HG02588 (cell line): ENCODE measurements at regions not wholly inside any gene's neighbourhood (a gene's known extent, or its start where the extent isn't known, plus 50 kb on each side); places are given as distances from the start of the nearest gene placed in this dataset.
"Not testable (repeated sequence)": the region's sequence is repeated elsewhere in the genome, so short reads cannot be mapped to it uniquely, and the experiment has no call there.

Source experiments
- ATAC-seq: cut with Tn5 transposase; IDR thresholded peaks from one replicate; pipeline ENCODE4 v1.9.1; 2021; ENCODE audit warnings: mild to moderate bottlenecking, moderate library complexity; ENCODE audit not compliant: unreplicated experiment

GRCh38 chr4:18162453-18162852, 140.9 kb upstream of the LCORL start:
- no peak for ATAC-seq

DNA sequence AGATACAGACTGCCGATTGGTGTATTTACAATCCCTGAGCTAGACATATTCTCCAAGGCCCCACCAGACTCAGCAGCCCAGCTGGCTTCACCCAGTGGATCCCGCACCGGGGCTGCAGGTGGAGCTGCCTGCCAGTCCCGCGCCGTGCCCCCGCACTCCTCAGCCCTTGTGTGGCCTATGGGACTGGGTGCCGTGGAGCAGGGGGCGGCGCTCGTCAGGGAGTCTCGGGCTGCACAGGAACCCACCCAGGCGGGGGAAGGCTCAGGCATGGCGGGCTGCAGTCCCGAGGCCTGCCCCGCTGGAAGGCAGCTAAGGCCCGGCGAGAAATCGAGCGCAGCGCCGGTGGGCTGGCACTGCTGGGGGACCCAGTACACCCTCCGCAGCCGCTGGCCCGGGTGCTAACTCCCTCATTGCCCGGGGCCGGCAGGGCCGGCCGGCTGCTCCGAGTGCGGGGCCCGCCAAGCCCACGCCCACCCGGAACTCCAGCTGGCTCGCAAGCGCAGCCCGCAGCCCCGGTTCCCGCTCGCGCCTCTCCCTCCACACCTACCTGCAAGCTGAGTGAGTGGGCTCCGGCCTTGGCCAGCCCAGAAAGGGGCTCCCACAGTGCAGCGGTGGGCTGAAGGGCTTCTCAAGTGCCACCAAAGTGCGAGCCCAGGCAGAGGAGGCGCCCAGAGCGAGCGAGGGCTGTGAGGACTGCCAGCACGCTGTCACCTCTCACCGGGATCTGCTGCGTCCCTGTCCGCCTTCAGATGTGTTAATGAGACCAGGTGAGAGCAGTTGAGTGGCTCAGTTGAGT, 137.8 kb upstream of the LCORL start:
- ATAC-seq: not testable (repeated sequence)

DNA sequence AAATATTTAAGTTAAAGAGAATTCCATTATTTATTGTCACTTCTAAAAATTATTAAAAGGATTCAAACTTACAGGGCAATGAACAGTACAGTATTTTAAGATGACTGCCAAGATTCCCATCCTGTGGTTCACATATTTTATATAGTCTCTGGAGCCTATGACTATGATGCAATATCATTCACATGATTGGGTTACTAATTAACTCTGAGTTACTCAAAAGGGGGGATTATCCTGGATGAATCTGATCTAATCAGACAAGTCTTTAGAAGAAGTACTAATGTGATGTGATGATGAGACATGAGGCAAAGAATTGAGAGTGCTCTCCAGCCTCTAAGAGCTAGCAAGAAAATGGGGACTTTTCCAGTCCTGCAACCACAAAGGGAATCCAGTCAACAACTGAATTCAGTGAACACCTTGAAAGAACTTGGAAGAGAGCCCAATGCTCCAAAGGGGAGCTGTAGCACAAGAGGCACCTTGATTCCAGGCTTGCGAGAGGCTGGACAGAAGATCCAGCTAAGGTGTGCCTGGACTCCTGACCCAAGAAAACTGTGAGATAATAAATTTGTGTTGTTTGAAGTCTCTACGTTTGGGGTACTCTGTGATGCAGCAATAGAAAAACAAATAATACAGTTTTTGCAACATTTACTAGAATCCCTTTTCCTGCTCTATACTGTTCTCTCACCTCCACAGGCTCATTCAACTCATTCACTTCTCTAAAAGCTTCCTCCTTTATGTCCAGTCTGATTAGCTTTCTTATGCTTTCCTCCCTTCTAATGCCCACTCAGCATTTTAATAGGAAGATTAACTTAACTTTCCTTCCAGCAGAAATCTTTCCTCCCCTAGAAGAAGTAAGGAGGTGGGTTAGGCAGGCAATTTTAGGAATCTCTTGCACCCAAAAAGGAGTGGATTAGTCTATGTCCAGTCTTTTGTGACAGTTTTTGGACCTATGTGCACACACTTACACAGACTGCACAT, 133.8 kb upstream of the LCORL start:
- ATAC-seq: no peak

GRCh38 chr4:18138076-18138665, 116.6 kb upstream of the LCORL start:
- no peak for ATAC-seq

GRCh38 chr4:18134111-18134510, 112.6 kb upstream of the LCORL start:
- ATAC-seq: no peak

GRCh38 chr4:18130256-18130655, 108.7 kb upstream of the LCORL start:
- no peak for ATAC-seq

- no peak for ATAC-seq
These were observed 106.7 kb upstream of the LCORL start for GRCh38 chr4:18128241-18128640.

DNA sequence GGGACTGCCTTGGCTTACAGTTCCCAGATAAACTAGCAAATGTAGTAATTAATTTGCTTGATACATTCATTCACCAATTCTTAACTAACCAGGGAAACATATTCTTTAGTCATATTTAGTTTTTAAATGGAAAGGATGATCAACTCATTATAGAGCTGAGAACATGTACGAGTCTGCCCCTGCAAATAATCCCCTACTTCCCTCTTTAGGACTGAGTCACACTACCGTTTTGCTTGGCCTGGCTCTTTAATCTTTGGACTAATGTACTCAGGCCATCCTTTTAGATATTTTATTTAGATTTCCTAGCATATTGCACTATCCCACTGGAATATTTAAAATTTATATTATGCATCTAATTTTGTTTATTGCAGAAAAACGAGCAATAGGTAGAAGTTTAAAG, 105.5 kb upstream of the LCORL start:
- no peak for ATAC-seq

DNA sequence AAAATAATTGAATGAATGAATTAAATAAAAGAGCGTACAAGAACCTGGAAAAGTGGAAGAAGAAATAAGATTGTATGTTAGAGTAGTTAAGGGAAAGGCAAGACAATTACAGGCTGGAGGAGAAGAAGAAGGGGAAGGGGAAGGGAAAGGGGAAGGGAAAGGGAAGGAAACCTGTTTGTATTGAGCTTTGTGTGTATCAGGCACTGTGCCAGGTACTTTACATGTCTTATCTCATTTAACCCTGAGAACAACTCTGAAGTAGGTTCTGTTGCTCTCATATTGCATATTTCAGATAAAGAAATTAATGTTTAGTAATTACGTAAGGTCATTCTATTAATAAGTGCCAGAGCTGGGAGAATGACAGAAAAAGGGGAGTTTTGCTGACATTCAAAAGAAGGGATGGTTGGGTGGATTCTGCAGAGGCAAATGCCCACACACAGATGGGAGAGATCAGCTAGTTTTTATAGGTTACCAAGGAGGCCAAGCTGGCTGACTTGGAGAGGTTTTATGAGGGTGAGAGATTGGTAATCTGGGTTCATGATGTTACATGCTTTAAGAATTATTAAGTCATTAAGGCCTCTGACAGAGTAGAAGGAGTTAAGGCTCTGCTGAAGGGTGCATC, 92.3 kb upstream of the LCORL start:
- ATAC-seq: no peak

DNA sequence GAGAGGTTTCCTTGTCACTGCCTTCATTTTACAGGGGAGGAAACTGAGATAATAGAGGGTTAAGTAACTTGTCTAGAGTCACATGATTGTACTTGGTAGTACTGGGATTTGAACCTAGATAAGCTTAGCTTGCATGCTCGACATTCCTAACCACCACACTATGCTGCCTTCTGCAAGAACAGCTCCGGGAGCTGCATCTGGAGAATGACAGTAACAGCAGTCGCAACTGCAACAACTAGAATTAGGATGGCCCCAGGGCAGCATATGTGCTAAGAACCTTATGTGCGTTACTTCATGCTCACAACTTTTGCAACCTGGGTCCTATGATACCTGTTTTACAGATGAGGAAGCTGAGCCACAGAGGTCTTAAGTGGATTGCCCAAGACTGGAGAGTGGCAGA, 89.5 kb upstream of the LCORL start:
- ATAC-seq: no peak

GRCh38 chr4:18110099-18110498, 88.5 kb upstream of the LCORL start:
- no peak for ATAC-seq

DNA sequence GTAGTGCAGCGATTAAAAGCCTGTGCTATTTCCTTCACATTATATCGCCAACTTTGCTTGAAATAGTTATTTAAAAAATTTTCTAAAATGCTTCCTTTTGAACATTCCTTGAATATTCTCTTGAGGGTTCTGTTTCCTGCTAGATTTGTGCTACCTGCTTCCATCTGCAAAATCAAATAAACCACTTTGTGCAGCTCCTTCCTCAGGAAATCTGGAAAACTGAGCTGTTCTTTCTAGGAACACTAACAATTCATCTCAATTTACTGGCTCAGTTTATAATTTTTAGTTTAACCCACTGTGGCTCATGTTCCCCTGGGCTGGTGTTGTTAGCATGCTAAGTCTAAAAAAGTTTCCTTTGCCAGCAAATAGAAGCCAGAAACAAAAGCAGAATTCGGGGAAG, 88.1 kb upstream of the LCORL start:
- no peak for ATAC-seq

- ATAC-seq: not testable (repeated sequence)
These were observed 86.4 kb upstream of the LCORL start for GRCh38 chr4:18107848-18108528.

GRCh38 chr4:18106620-18107019, 85.1 kb upstream of the LCORL start:
- no peak for ATAC-seq

DNA sequence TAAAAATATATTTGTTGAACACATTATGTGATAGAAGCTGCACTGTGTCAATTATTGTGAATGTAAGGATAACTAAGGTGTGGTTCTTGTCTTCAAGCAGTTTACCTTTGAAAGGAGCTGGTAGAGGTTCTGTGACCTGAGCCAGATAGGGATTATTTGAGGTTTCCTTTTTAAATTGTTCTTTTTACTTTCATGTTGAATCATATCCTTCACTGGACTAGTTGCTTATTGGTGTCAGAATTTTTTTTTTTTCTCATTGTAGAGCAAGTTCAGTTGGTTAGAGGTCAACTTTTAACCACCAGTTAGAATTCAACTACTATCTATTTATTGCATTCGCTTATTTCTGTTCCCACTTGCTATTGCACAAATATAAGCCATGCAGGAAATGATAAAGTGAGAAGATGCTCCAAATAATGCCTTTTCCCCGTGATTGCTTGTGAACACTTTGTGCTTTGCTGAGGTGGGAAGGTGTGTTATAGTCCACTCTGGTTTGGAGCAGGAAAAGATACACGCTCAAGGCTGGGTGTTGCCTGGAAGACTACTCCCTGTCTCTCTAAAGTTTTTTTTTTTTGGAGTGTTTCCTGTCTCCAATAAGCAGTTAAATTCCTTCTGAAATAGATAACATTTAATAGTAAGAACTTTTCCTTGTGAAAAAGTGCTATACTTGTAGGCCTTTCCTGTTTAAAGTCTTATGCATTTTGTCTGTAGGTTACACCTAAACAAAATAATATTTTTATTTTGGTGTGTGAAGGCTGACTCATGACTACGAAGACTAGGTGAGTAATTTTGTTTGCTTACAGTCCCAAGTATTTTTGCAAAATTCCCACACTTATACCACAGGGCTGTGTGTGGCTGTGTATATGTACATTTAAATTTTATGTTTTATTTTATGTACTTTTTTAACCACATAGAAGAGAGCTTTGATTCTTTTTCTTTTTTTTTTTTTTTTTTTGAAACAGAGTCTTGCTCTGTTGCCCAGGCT, 83.8 kb upstream of the LCORL start:
- peak; percentile 70 for ATAC-seq

- no peak for ATAC-seq
These were observed 82.5 kb upstream of the LCORL start for GRCh38 chr4:18103876-18104605.

GRCh38 chr4:18100657-18101056, 79.1 kb upstream of the LCORL start:
- ATAC-seq: no peak

- ATAC-seq: not testable (repeated sequence)
These were observed 68.9 kb upstream of the LCORL start for GRCh38 chr4:18090447-18090846.

- no peak for ATAC-seq
These were observed 60.7 kb upstream of the LCORL start for GRCh38 chr4:18082236-18082635.
